Astrocyte (in vitro differentiated cells and primary cell): ENCODE measurements at regions not wholly inside any gene's neighbourhood (a gene's known extent, or its start where the extent isn't known, plus 50 kb on each side); places are given as distances from the start of the nearest gene placed in this dataset.

Source experiments
- DNase-seq: peaks from one replicate; pipeline ENCODE4 v3.0.0-alpha.2; 2010; ENCODE audit warnings: low read depth
- FAIRE-seq: peaks from 2 replicates; lab custom pipeline; 2011; peaks lifted over from hg19 to GRCh38; lab: Jason Lieb, UNC
- H2AFZ ChIP-seq: 2 replicates; pipeline ENCODE4 v1.6.0; 2012; ENCODE audit warnings: low read depth, low read length, inconsistent platforms
- H3K27ac ChIP-seq: 2 replicates; pipeline ENCODE4 v1.5.1; 2011; ENCODE audit warnings: low read depth, low read length, inconsistent platforms
- H3K27me3 ChIP-seq: 2 replicates; pipeline ENCODE4 v1.6.0; 2011; ENCODE audit warnings: low read length, inconsistent platforms; ENCODE audit not compliant: insufficient read depth
- H3K36me3 ChIP-seq: 2 replicates; pipeline ENCODE4 v1.5.1; 2011; ENCODE audit warnings: low read length, inconsistent platforms; ENCODE audit not compliant: insufficient read depth
- H3K4me1 ChIP-seq: 2 replicates; pipeline ENCODE4 v1.5.1; 2011; ENCODE audit warnings: low read length, inconsistent platforms; ENCODE audit not compliant: insufficient read depth
- H3K4me2 ChIP-seq: 2 replicates; pipeline ENCODE4 v1.6.0; 2012; ENCODE audit warnings: low read length, inconsistent platforms
- H3K4me3 ChIP-seq: 2 replicates; pipeline ENCODE4 v1.5.1; 2011; ENCODE audit warnings: low read depth, mild to moderate bottlenecking, low read length, inconsistent platforms; ENCODE audit not compliant: insufficient read depth
- H3K79me2 ChIP-seq: 2 replicates; pipeline ENCODE4 v1.6.0; 2012; ENCODE audit warnings: mild to moderate bottlenecking, low read length, inconsistent platforms; ENCODE audit not compliant: insufficient read depth
- H3K9ac ChIP-seq: 2 replicates; pipeline ENCODE4 v1.6.0; 2012; ENCODE audit warnings: mild to moderate bottlenecking, low read length, inconsistent platforms
- H3K9me3 ChIP-seq: 2 replicates; pipeline ENCODE4 v1.5.1; 2012; ENCODE audit warnings: low read depth, mild to moderate bottlenecking, low read length, inconsistent platforms; ENCODE audit not compliant: insufficient read depth
- H4K20me1 ChIP-seq: 2 replicates; pipeline ENCODE4 v1.6.0; 2012; ENCODE audit warnings: low read length, inconsistent platforms; ENCODE audit not compliant: insufficient read depth
- H3K27ac Mint-ChIP-seq: one replicate; pipeline ENCODE4 v1.8.0; 2021; ENCODE audit warnings: mild to moderate bottlenecking, mixed read lengths; ENCODE audit not compliant: unreplicated experiment
- H3K27me3 Mint-ChIP-seq: one replicate; pipeline ENCODE4 v1.8.0; 2021; ENCODE audit warnings: low read depth, mixed read lengths; ENCODE audit not compliant: unreplicated experiment
- H3K36me3 Mint-ChIP-seq: one replicate; pipeline ENCODE4 v1.8.0; 2021; ENCODE audit warnings: low read depth, mixed read lengths; ENCODE audit not compliant: unreplicated experiment
- H3K4me1 Mint-ChIP-seq: one replicate; pipeline ENCODE4 v1.8.0; 2021; ENCODE audit warnings: low read depth, mixed read lengths; ENCODE audit not compliant: unreplicated experiment
- H3K4me3 Mint-ChIP-seq: one replicate; pipeline ENCODE4 v1.8.0; 2021; ENCODE audit warnings: mild to moderate bottlenecking, moderate library complexity, mixed read lengths; ENCODE audit not compliant: unreplicated experiment
- H3K9me3 Mint-ChIP-seq: one replicate; pipeline ENCODE4 v1.8.0; 2021; ENCODE audit warnings: mild to moderate bottlenecking, mixed read lengths; ENCODE audit not compliant: unreplicated experiment
- CTCF ChIP-seq: IDR thresholded peaks from 2 replicates; pipeline ENCODE4 v1.5.1; 2011; ENCODE audit warnings: low read depth, mild to moderate bottlenecking, inconsistent platforms, low read length, moderate library complexity; ENCODE audit not compliant: insufficient read depth
- EZH2 ChIP-seq: IDR thresholded peaks from 2 replicates; pipeline ENCODE4 v1.6.1; 2012; ENCODE audit warnings: mild to moderate bottlenecking, low read length, inconsistent platforms; ENCODE audit not compliant: insufficient read depth

GRCh38 chr1:195962051-195962450, 646.2 kb downstream of the KCNT2 start:
- H3K4me2 ChIP-seq = no peak overlapping the region
- no peaks in the 10 kb centered on the region for H3K36me3 ChIP-seq
- no peak overlapping the region for H3K27ac Mint-ChIP-seq
- no peak overlapping the region for H3K4me3 ChIP-seq
- no peaks in the 10 kb centered on the region for H3K9me3 ChIP-seq
- no peaks in the 10 kb centered on the region for H3K36me3 Mint-ChIP-seq
- no peaks in the 10 kb centered on the region for H3K9me3 Mint-ChIP-seq
- no peaks in the 10 kb centered on the region for H3K27me3 Mint-ChIP-seq
- H3K27me3 ChIP-seq = no peaks in the 10 kb centered on the region
- no peak for TF ChIP-seq CTCF
- no peak for TF ChIP-seq EZH2
- no peaks in the 10 kb centered on the region for H3K4me1 ChIP-seq
- H2AFZ ChIP-seq = no peak overlapping the region
- H3K4me3 Mint-ChIP-seq = no peak overlapping the region
- H3K4me1 Mint-ChIP-seq = no peaks in the 10 kb centered on the region
- H4K20me1 ChIP-seq = no peaks in the 10 kb centered on the region
- H3K27ac ChIP-seq = no peak overlapping the region
- H3K9ac ChIP-seq = no peak overlapping the region
- no peaks in the 10 kb centered on the region for H3K79me2 ChIP-seq
- FAIRE-seq (no peak), DNase-seq (no peak)

GRCh38 chr1:195960580-195960979, 647.7 kb downstream of the KCNT2 start:
- FAIRE-seq (no peak), DNase-seq (no peak)
- H3K79me2 ChIP-seq = no peaks in the 10 kb centered on the region
- H3K27me3 ChIP-seq = no peaks in the 10 kb centered on the region
- Mint-ChIP-seq H3K27me3 (no peaks in the 10 kb centered on the region), H3K36me3 (no peaks in the 10 kb centered on the region), H3K4me1 (no peaks in the 10 kb centered on the region), H3K9me3 (no peaks in the 10 kb centered on the region), H3K4me3 (no peak overlapping the region), H3K27ac (no peak overlapping the region)
- H2AFZ ChIP-seq = no peak overlapping the region
- H3K9me3 ChIP-seq = no peaks in the 10 kb centered on the region
- H3K4me2 ChIP-seq = no peak overlapping the region
- H3K27ac ChIP-seq = no peak overlapping the region
- no peak for TF ChIP-seq CTCF
- no peak for TF ChIP-seq EZH2
- H3K4me1 ChIP-seq = no peaks in the 10 kb centered on the region
- no peak overlapping the region for H3K4me3 ChIP-seq
- no peak overlapping the region for H3K9ac ChIP-seq
- H4K20me1 ChIP-seq = no peaks in the 10 kb centered on the region
- no peaks in the 10 kb centered on the region for H3K36me3 ChIP-seq

DNA sequence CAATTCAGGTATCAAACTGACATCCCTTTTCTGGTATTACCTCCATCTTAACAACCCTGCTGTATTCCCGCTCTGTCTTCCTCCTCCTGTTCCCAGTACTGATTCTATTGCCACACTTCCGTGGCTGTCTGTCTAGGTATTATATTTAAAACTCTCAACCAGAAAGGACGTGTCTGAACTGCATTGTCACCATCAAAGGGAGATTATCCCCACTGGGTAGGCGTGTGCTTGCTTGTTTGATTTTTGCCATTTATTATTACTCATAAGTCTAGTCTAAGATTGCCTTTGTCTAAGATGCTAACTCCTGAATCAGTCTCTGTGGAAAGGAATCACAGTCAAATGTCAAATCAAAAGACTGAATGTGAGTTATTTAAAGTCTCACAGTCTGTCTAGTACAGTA, 650.1 kb downstream of the KCNT2 start:
- no peak for TF ChIP-seq EZH2
- no peak for TF ChIP-seq CTCF
- Histone ChIP-seq H3K4me3 (no peak overlapping the region), H3K4me1 (no peaks in the 10 kb centered on the region), H3K27me3 (no peaks in the 10 kb centered on the region), H3K36me3 (no peaks in the 10 kb centered on the region), H3K9me3 (no peaks in the 10 kb centered on the region), H2AFZ (no peak overlapping the region), H3K4me2 (no peak overlapping the region), H3K9ac (no peak overlapping the region), H4K20me1 (no peaks in the 10 kb centered on the region), H3K27ac (no peak overlapping the region), H3K79me2 (no peaks in the 10 kb centered on the region)
- Mint-ChIP-seq H3K4me1 (no peaks in the 10 kb centered on the region), H3K36me3 (no peaks in the 10 kb centered on the region), H3K27ac (no peak overlapping the region), H3K27me3 (no peaks in the 10 kb centered on the region), H3K4me3 (no peak overlapping the region), H3K9me3 (no peaks in the 10 kb centered on the region)
- DNase-seq (no peak), FAIRE-seq (no peak)
